GM12878 (cell line): ENCODE measurements at regions not wholly inside any gene's neighbourhood (a gene's known extent, or its start where the extent isn't known, plus 50 kb on each side); places are given as distances from the start of the nearest gene placed in this dataset.
A peak's percentile ranks its signal among the peaks of the same experiment; 100 is the strongest.

Experiments
- ATAC-seq: fragments of 200-7000 bp; cut with Tn5 transposase; 3 replicates; pipeline ENCODE4 v1.9.1; 2020; ENCODE audit warnings: mild to moderate bottlenecking, moderate library complexity
- BruUV-seq: library from RNA; stranded (reverse); fragments of 400-500 nt; replicated peaks from 2 replicates; lab custom pipeline; 2021; lab: Mats Ljungman, UMichigan
- CTCF ChIA-PET: fragments of 300-600 bp; sonication (Branson Sonifier 250); formaldehyde crosslinking; extraction: SDS; loops from one replicate; lab custom pipeline; 2021; ENCODE audit warnings: inconsistent platforms; lab: Yijun Ruan, JAX
- POLR2A ChIA-PET: fragments of 350-600 bp; formaldehyde crosslinking; extraction: SDS; loops from one replicate; lab custom pipeline; 2021; ENCODE audit warnings: inconsistent platforms; lab: Charles Lee
- RAD21 ChIA-PET: fragments of 300-600 bp; sonication (Branson Sonifier 250); formaldehyde crosslinking; loops from one replicate; lab custom pipeline; 2023; ENCODE audit warnings: antibody characterized with exemption; ENCODE audit not compliant: unreplicated experiment; lab: Charles Lee
- SMC1A ChIA-PET: fragments of 300-600 bp; sonication (Branson Sonifier 250); formaldehyde crosslinking; loops from one replicate; lab custom pipeline; 2023; ENCODE audit not compliant: unreplicated experiment, uncharacterized antibody; lab: Charles Lee
- DNase-seq: peaks from one replicate; pipeline ENCODE4 v3.0.0-alpha.2; 2011; ENCODE audit warnings: low read depth, low spot score
- FAIRE-seq: peaks from 3 replicates; lab custom pipeline; 2011; peaks lifted over from hg19 to GRCh38; lab: Jason Lieb, UNC
- H2AFZ ChIP-seq: 2 replicates; pipeline ENCODE4 v1.6.0; 2011; ENCODE audit warnings: low read depth, low read length, control low read depth; ENCODE audit not compliant: control insufficient read depth
- H3K27ac ChIP-seq: 2 replicates; pipeline ENCODE4 v1.5.1; 2011; ENCODE audit warnings: control low read depth; ENCODE audit not compliant: control insufficient read depth, insufficient read depth
- H3K27me3 ChIP-seq, 2 experiments: replicated peaks in 1 of 2; 2 replicates each; pipeline versions ENCODE4 v1.6.0 to v1.6.1; 2011; ENCODE audit warnings: low read length in 1 of 2; ENCODE audit not compliant: control insufficient read depth in 2 of 2, insufficient read depth in 2 of 2
- H3K36me3 ChIP-seq, 2 experiments: 2 replicates each; pipeline ENCODE4 v1.5.1; 2011; ENCODE audit warnings: low read length in 1 of 2; ENCODE audit not compliant: control insufficient read depth in 2 of 2, insufficient read depth in 2 of 2
- H3K4me1 ChIP-seq: 2 replicates; pipeline ENCODE4 v1.6.1; 2011; ENCODE audit warnings: mild to moderate bottlenecking, low read length, moderate library complexity, mixed read lengths; ENCODE audit not compliant: control insufficient read depth, insufficient read depth
- H3K4me2 ChIP-seq: 2 replicates; pipeline ENCODE4 v1.6.0; 2011; ENCODE audit warnings: control low read depth; ENCODE audit not compliant: control insufficient read depth, insufficient read depth
- H3K4me3 ChIP-seq: fragments of 200-600 bp; sonication (generic); 2 replicates; pipeline ENCODE4 v1.5.1; 2016
- H3K79me2 ChIP-seq: 2 replicates; pipeline ENCODE4 v1.6.0; 2011; ENCODE audit warnings: low read length; ENCODE audit not compliant: control insufficient read depth, insufficient read depth
- H3K9ac ChIP-seq: 2 replicates; pipeline ENCODE4 v1.8.0; 2011; ENCODE audit warnings: low read length, control low read depth, mixed read lengths; ENCODE audit not compliant: control insufficient read depth, insufficient read depth
- H3K9me3 ChIP-seq: replicated peaks from 3 replicates; pipeline ENCODE4 v1.5.1; 2011; ENCODE audit warnings: mild to moderate bottlenecking, low read length; ENCODE audit not compliant: control insufficient read depth, insufficient read depth
- H4K20me1 ChIP-seq: 2 replicates; pipeline ENCODE4 v1.6.0; 2011; ENCODE audit not compliant: control insufficient read depth, insufficient read depth
- CBX5 ChIP-seq: sonication (generic); IDR thresholded peaks from 2 replicates; pipeline ENCODE4 v1.6.1; 2016; ENCODE audit warnings: low read depth, moderate library complexity, mild to moderate bottlenecking, inconsistent platforms
- CREB1 ChIP-seq: IDR thresholded peaks from 2 replicates; pipeline ENCODE4 v1.6.1; 2012; ENCODE audit warnings: low read depth, mild to moderate bottlenecking, inconsistent platforms
- IKZF2 ChIP-seq, 2 experiments: fragments of 450-650 bp; IDR thresholded peaks; 2 replicates each; pipeline ENCODE4 v1.6.1; 2017; ENCODE audit warnings: mild to moderate bottlenecking in 2 of 2, moderate library complexity in 2 of 2
- NFXL1 ChIP-seq: fragments of 450-650 bp; IDR thresholded peaks from 2 replicates; pipeline ENCODE4 v1.6.1; 2017; ENCODE audit warnings: antibody characterized with exemption, mild to moderate bottlenecking, borderline replicate concordance
- NFYB ChIP-seq: IDR thresholded peaks from 2 replicates; pipeline ENCODE4 v1.6.1; 2011; ENCODE audit warnings: low read depth, mild to moderate bottlenecking, low read length, improper control_type of control experiment, moderate library complexity; ENCODE audit not compliant: insufficient read depth
- RB1 ChIP-seq: fragments of 450-650 bp; formaldehyde crosslinking; IDR thresholded peaks from 2 replicates; pipeline ENCODE4 v1.6.1; 2017; ENCODE audit warnings: mild to moderate bottlenecking, borderline replicate concordance
- RBBP5 ChIP-seq: fragments of 200-600 bp; sonication (generic); conservative IDR thresholded peaks from 2 replicates; pipeline ENCODE4 v1.6.1; 2016
- ZBTB40 ChIP-seq: fragments of 450-650 bp; IDR thresholded peaks from 2 replicates; pipeline ENCODE4 v1.6.1; 2016; ENCODE audit warnings: mild to moderate bottlenecking, moderate library complexity, borderline replicate concordance
- WGBS: methylation state at CpG from one replicate; pipeline ENCODE4 v1.1.6; 2016; ENCODE audit warnings: low lambda C conversion rate; ENCODE audit not compliant: insufficient replicate concordance, insufficient coverage; ENCODE audit errors: missing lambda C conversion rate; 5-methylcytosine and 5-hydroxymethylcytosine counted together
- in situ Hi-C: fragments of 300-500 bp; cut with MboI; formaldehyde crosslinking; loops from 9 replicates; pipeline ENCODE4 v1.14.3; 2018; ENCODE audit warnings: mixed read lengths
- intact Hi-C: fragments of 100-400 bp; cut with micrococcal nuclease; formaldehyde crosslinking; loops from one replicate; pipeline ENCODE4 v1.14.2; 2022; ENCODE audit not compliant: unreplicated experiment
- TF ChIP-seq, protein P1 (sequence below): fragments of 150-350 bp; IDR thresholded peaks from 2 replicates; pipeline ENCODE4 v1.6.1; 2016; ENCODE audit warnings: low read depth, low read length
- TF ChIP-seq, protein P2 (sequence below): IDR thresholded peaks from 2 replicates; pipeline ENCODE4 v1.6.1; 2012; ENCODE audit warnings: low read depth, low read length, improper control_type of control experiment

GRCh38 chrX:79466636-79467035 lies 99.5 kb upstream of the ITM2A start:
- DNase-seq (no peak), ATAC-seq (peak; percentile 33; the same call in 1 of the 3 replicates), FAIRE-seq (no peak)
- POLR2A ChIA-PET = no interaction called here
- no peaks in the 10 kb centered on the region for H3K27me3 ChIP-seq
- H3K79me2 ChIP-seq = no peaks in the 10 kb centered on the region
- no peak overlapping the region for H3K27ac ChIP-seq
- CTCF ChIA-PET = no interaction called here
- intact Hi-C loops = no loop called here
- no TSS peak for BruUV-seq
- no peaks in the 10 kb centered on the region for H3K9me3 ChIP-seq
- no peaks in the 10 kb centered on the region for H4K20me1 ChIP-seq
- H3K4me2 ChIP-seq = no peak overlapping the region
- in situ Hi-C loops = no loop called here
- no peak overlapping the region for H3K4me3 ChIP-seq
- RAD21 ChIA-PET = no interaction called here
- no peaks in the 10 kb centered on the region for H3K4me1 ChIP-seq
- TF ChIP-seq IKZF2 (IDR thresholded peaks at IDR 0.05) (no peak), NFXL1 (no peak), CBX5 (no peak), NFYB (no peak)
- H3K36me3 ChIP-seq = no peaks in the 10 kb centered on the region
- H3K9ac ChIP-seq = no peak overlapping the region
- no peak overlapping the region for H2AFZ ChIP-seq
- SMC1A ChIA-PET = no interaction called here

GRCh38 chrX:79462458-79462857 lies 95.3 kb upstream of the ITM2A start:
- H4K20me1 ChIP-seq = no peaks in the 10 kb centered on the region
- intact Hi-C loops (no loop called here), in situ Hi-C loops (no loop called here)
- no peaks in the 10 kb centered on the region for H3K27me3 ChIP-seq
- no peak overlapping the region for H3K4me3 ChIP-seq
- WGBS = 37% methylated on average over 3 of the region's 3 CpGs
- CTCF ChIA-PET = no interaction called here
- H3K4me2 ChIP-seq = no peak overlapping the region
- FAIRE-seq (no peak), ATAC-seq (no peak), DNase-seq (no peak)
- H3K79me2 ChIP-seq = no peaks in the 10 kb centered on the region
- no peak overlapping the region for H3K27ac ChIP-seq
- no peak overlapping the region for H2AFZ ChIP-seq
- no TSS peak for BruUV-seq
- no peaks in the 10 kb centered on the region for H3K4me1 ChIP-seq
- RAD21 ChIA-PET = no interaction called here
- SMC1A ChIA-PET = no interaction called here
- no peaks in the 10 kb centered on the region for H3K9me3 ChIP-seq
- no peak overlapping the region for H3K9ac ChIP-seq
- POLR2A ChIA-PET = no interaction called here
- H3K36me3 ChIP-seq = no peaks in the 10 kb centered on the region
- TF ChIP-seq, protein P1, sequence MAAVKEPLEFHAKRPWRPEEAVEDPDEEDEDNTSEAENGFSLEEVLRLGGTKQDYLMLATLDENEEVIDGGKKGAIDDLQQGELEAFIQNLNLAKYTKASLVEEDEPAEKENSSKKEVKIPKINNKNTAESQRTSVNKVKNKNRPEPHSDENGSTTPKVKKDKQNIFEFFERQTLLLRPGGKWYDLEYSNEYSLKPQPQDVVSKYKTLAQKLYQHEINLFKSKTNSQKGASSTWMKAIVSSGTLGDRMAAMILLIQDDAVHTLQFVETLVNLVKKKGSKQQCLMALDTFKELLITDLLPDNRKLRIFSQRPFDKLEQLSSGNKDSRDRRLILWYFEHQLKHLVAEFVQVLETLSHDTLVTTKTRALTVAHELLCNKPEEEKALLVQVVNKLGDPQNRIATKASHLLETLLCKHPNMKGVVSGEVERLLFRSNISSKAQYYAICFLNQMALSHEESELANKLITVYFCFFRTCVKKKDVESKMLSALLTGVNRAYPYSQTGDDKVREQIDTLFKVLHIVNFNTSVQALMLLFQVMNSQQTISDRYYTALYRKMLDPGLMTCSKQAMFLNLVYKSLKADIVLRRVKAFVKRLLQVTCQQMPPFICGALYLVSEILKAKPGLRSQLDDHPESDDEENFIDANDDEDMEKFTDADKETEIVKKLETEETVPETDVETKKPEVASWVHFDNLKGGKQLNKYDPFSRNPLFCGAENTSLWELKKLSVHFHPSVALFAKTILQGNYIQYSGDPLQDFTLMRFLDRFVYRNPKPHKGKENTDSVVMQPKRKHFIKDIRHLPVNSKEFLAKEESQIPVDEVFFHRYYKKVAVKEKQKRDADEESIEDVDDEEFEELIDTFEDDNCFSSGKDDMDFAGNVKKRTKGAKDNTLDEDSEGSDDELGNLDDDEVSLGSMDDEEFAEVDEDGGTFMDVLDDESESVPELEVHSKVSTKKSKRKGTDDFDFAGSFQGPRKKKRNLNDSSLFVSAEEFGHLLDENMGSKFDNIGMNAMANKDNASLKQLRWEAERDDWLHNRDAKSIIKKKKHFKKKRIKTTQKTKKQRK = no peak
- no peak for TF ChIP-seq RBBP5
- no peak for TF ChIP-seq ZBTB40
- TF ChIP-seq, protein P2, sequence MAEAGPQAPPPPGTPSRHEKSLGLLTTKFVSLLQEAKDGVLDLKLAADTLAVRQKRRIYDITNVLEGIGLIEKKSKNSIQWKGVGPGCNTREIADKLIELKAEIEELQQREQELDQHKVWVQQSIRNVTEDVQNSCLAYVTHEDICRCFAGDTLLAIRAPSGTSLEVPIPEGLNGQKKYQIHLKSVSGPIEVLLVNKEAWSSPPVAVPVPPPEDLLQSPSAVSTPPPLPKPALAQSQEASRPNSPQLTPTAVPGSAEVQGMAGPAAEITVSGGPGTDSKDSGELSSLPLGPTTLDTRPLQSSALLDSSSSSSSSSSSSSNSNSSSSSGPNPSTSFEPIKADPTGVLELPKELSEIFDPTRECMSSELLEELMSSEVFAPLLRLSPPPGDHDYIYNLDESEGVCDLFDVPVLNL = no peak
- TF ChIP-seq CREB1 = no peak
- no peak for TF ChIP-seq RB1
